Neural cell (in vitro differentiated cells): ENCODE measurements at regions not wholly inside any gene's neighbourhood (a gene's known extent, or its start where the extent isn't known, plus 50 kb on each side); places are given as distances from the start of the nearest gene placed in this dataset.

ENCODE experiments used
- H2AFZ ChIP-seq: fragments of 200-600, 300-800 bp; sonication (generic), shearing (Covaris generic); 2 replicates; pipeline ENCODE4 v1.6.0; 2014; ENCODE audit warnings: low read depth, mild to moderate bottlenecking, antibody characterized with exemption, low read length, moderate library complexity
- H3F3A ChIP-seq: fragments of 200-600 bp; shearing (Covaris generic); 2 replicates; pipeline ENCODE4 v1.6.1; 2016; ENCODE audit warnings: mild to moderate bottlenecking, moderate library complexity, mixed read lengths, antibody characterized with exemption, low read length; ENCODE audit not compliant: insufficient read depth, poor library complexity, severe bottlenecking
- H3K27ac ChIP-seq: fragments of 200-600, 300-800 bp; sonication (generic), shearing (Covaris generic); 2 replicates; pipeline ENCODE4 v1.5.1; 2014; ENCODE audit warnings: mild to moderate bottlenecking, low read length, moderate library complexity
- H3K27me3 ChIP-seq: fragments of 300-800, 200-600 bp; sonication (generic), shearing (Covaris generic); 2 replicates; pipeline ENCODE4 v1.6.0; 2014; ENCODE audit warnings: mild to moderate bottlenecking, low read depth, low read length, moderate library complexity; ENCODE audit not compliant: insufficient read depth
- H3K36me3 ChIP-seq: fragments of 300-800, 200-600 bp; sonication (generic), shearing (Covaris generic); 2 replicates; pipeline ENCODE4 v1.5.1; 2014; ENCODE audit warnings: mild to moderate bottlenecking, antibody characterized with exemption, low read length, moderate library complexity; ENCODE audit not compliant: insufficient read depth
- H3K4me2 ChIP-seq: fragments of 300-800, 200-600 bp; sonication (generic), shearing (Covaris generic); 2 replicates; pipeline ENCODE4 v1.6.0; 2014; ENCODE audit warnings: mild to moderate bottlenecking, low read length
- H3K4me3 ChIP-seq: fragments of 300-800, 200-600 bp; sonication (generic), shearing (Covaris generic); 2 replicates; pipeline ENCODE4 v1.5.1; 2014; ENCODE audit warnings: mild to moderate bottlenecking, low read length, moderate library complexity
- H3K79me2 ChIP-seq: fragments of 200-600 bp; shearing (Covaris generic); replicated peaks from 2 replicates; pipeline ENCODE4 v1.6.0; 2014; ENCODE audit warnings: mild to moderate bottlenecking, low read length, moderate library complexity; ENCODE audit not compliant: insufficient read depth
- H3K9ac ChIP-seq: fragments of 300-800, 200-600 bp; sonication (generic), shearing (Covaris generic); 2 replicates; pipeline ENCODE4 v1.6.1; 2016; ENCODE audit warnings: mild to moderate bottlenecking, low read length, mixed read lengths
- H3K9me2 ChIP-seq: fragments of 200-600 bp; shearing (Covaris generic); 2 replicates; pipeline ENCODE4 v1.6.1; 2016; ENCODE audit warnings: mild to moderate bottlenecking, low read length, mixed read lengths; ENCODE audit not compliant: insufficient read depth
- H3K9me3 ChIP-seq: fragments of 200-600, 300-800 bp; sonication (generic), shearing (Covaris generic); 2 replicates; pipeline ENCODE4 v1.6.1; 2016; ENCODE audit warnings: mild to moderate bottlenecking, mixed run types, low read length, moderate library complexity, mixed read lengths
- H4K20me1 ChIP-seq: fragments of 200-600 bp; shearing (Covaris generic); 2 replicates; pipeline ENCODE4 v1.6.1; 2016; ENCODE audit warnings: mild to moderate bottlenecking, mixed run types; ENCODE audit not compliant: insufficient read depth
- CTCF ChIP-seq: fragments of 450-650 bp; IDR thresholded peaks from 2 replicates; pipeline ENCODE4 v1.5.1; 2014; ENCODE audit warnings: antibody characterized with exemption, mild to moderate bottlenecking, moderate library complexity; ENCODE audit not compliant: poor library complexity, severe bottlenecking
- EP300 ChIP-seq: fragments of 450-650 bp; conservative IDR thresholded peaks from 2 replicates; pipeline ENCODE4 v1.6.1; 2014; ENCODE audit warnings: antibody characterized with exemption, mild to moderate bottlenecking, moderate library complexity; ENCODE audit not compliant: poor library complexity, severe bottlenecking
- EZH2 ChIP-seq: fragments of 200-600, 300-800 bp; shearing (Covaris generic), sonication (generic); IDR thresholded peaks from 2 replicates; pipeline ENCODE4 v1.6.1; 2014; ENCODE audit warnings: antibody characterized with exemption, low read length, borderline replicate concordance, mild to moderate bottlenecking; ENCODE audit not compliant: insufficient read depth, poor library complexity, severe bottlenecking
- MXI1 ChIP-seq: fragments of 450-650 bp; conservative IDR thresholded peaks from 2 replicates; pipeline ENCODE4 v1.6.1; 2014; ENCODE audit warnings: antibody characterized with exemption, mild to moderate bottlenecking; ENCODE audit not compliant: poor library complexity, severe bottlenecking
- POLR2AphosphoS5 ChIP-seq: IDR thresholded peaks from 2 replicates; pipeline ENCODE4 v1.6.1; 2012
- RAD21 ChIP-seq: fragments of 450-650 bp; conservative IDR thresholded peaks from 2 replicates; pipeline ENCODE4 v1.6.1; 2014; ENCODE audit warnings: antibody characterized with exemption, mild to moderate bottlenecking, moderate library complexity
- REST ChIP-seq: IDR thresholded peaks from 2 replicates; pipeline ENCODE4 v1.6.1; 2012; ENCODE audit warnings: borderline replicate concordance
- SMC3 ChIP-seq: fragments of 450-650 bp; conservative IDR thresholded peaks from 2 replicates; pipeline ENCODE4 v1.6.1; 2014; ENCODE audit warnings: antibody characterized with exemption, mild to moderate bottlenecking, moderate library complexity; ENCODE audit not compliant: poor library complexity
- TAF1 ChIP-seq: IDR thresholded peaks from 2 replicates; pipeline ENCODE4 v1.6.1; 2012; ENCODE audit warnings: low read depth

- H2AFZ ChIP-seq = no peak overlapping the region
- no peaks in the 10 kb centered on the region for H3F3A ChIP-seq
- H3K27me3 ChIP-seq = no peaks in the 10 kb centered on the region
- H4K20me1 ChIP-seq = no peaks in the 10 kb centered on the region
- no peak overlapping the region for H3K4me2 ChIP-seq
- no peaks in the 10 kb centered on the region for H3K36me3 ChIP-seq
- H3K9ac ChIP-seq = no peak overlapping the region
- no peak for TF ChIP-seq SMC3
- TF ChIP-seq MXI1 = no peak
- no peak for TF ChIP-seq EZH2
- no peak for TF ChIP-seq EP300
- TF ChIP-seq TAF1 = no peak
- TF ChIP-seq CTCF = no peak
- TF ChIP-seq REST = no peak
- H3K9me2 ChIP-seq = no peaks in the 10 kb centered on the region
- no peak overlapping the region for H3K27ac ChIP-seq
- no peaks in the 10 kb centered on the region for H3K79me2 ChIP-seq
- H3K4me3 ChIP-seq = no peak overlapping the region
- no peaks in the 10 kb centered on the region for H3K9me3 ChIP-seq
Measured at GRCh38 chr3:162213196-162213595, 716.6 kb downstream of the OTOL1 start.

- no peaks in the 10 kb centered on the region for H3K9me3 ChIP-seq
- no peaks in the 10 kb centered on the region for H4K20me1 ChIP-seq
- no peaks in the 10 kb centered on the region for H3K27me3 ChIP-seq
- H3F3A ChIP-seq = no peaks in the 10 kb centered on the region
- H3K79me2 ChIP-seq = no peaks in the 10 kb centered on the region
- no peak overlapping the region for H3K4me3 ChIP-seq
- H3K36me3 ChIP-seq = no peaks in the 10 kb centered on the region
- H3K9ac ChIP-seq = no peak overlapping the region
- no peak overlapping the region for H3K27ac ChIP-seq
- H2AFZ ChIP-seq = no peak overlapping the region
- no peaks in the 10 kb centered on the region for H3K9me2 ChIP-seq
- TF ChIP-seq RAD21 (no peak), EP300 (no peak), POLR2AphosphoS5 (peak; percentile 28)
- H3K4me2 ChIP-seq = no peak overlapping the region
Measured at GRCh38 chr3:162213956-162214355, 717.3 kb downstream of the OTOL1 start.

DNA sequence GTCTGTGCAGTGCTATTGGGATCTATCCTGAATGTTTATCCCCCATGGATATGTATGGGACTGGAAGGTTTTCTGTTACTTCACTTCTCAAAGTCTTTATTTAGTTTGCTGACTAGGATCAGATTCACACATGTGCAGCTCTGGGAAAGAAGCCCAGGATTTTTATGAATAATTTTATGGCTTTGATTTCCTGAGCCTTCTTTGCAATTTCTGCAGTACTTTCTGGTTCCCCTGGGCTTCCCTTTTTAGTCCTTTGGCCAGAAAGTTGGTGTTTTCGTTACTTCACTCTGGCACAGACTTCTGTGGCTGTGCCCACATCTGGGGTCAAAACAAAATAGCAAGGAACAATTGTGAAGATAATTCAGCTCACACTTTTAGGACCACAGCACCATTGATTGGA, 721.0 kb downstream of the OTOL1 start:
- H3K9me2 ChIP-seq = no peaks in the 10 kb centered on the region
- H3K9ac ChIP-seq = no peak overlapping the region
- H3K4me3 ChIP-seq = no peak overlapping the region
- H3K27me3 ChIP-seq = no peaks in the 10 kb centered on the region
- no peak for TF ChIP-seq CTCF
- no peak for TF ChIP-seq POLR2AphosphoS5
- TF ChIP-seq SMC3 = no peak
- no peak for TF ChIP-seq EZH2
- TF ChIP-seq REST = no peak
- no peak for TF ChIP-seq EP300
- TF ChIP-seq MXI1 = no peak
- TF ChIP-seq TAF1 = no peak
- TF ChIP-seq RAD21 = no peak
- no peak overlapping the region for H3K4me2 ChIP-seq
- H4K20me1 ChIP-seq = no peaks in the 10 kb centered on the region
- H3K36me3 ChIP-seq = no peaks in the 10 kb centered on the region
- no peaks in the 10 kb centered on the region for H3K9me3 ChIP-seq
- no peak overlapping the region for H2AFZ ChIP-seq
- H3K79me2 ChIP-seq = no peaks in the 10 kb centered on the region
- no peaks in the 10 kb centered on the region for H3F3A ChIP-seq
- H3K27ac ChIP-seq = no peak overlapping the region
